HG02885 (cell line): ENCODE measurements at regions not wholly inside any gene's neighbourhood (a gene's known extent, or its start where the extent isn't known, plus 50 kb on each side); places are given as distances from the start of the nearest gene placed in this dataset.
A peak's percentile ranks its signal among the peaks of the same experiment; 100 is the strongest.
"Not testable (repeated sequence)": the region's sequence is repeated elsewhere in the genome, so short reads cannot be mapped to it uniquely, and the experiment has no call there.

Experiments used
- ATAC-seq: cut with Tn5 transposase; IDR thresholded peaks from one replicate; pipeline ENCODE4 v1.9.1; 2021; ENCODE audit warnings: mild to moderate bottlenecking; ENCODE audit not compliant: unreplicated experiment, poor library complexity

DNA sequence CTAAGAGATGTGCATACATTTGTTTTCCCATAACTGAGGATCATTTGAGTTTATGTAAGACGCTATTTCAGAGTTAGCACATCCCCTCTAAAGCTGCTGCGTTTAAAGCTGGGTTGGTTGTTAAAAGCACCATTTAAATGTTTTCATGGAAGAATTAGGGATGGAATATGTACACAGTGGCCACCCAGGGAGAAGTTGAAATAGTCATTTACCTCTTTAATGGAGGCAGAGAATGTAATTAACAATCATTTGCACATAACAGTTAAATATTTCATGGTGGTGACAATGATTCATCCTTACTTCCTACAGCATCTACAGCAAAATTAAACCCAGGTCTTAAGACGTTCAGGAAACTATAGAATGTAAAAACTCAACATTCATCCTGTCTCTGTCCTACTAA is 100.3 kb downstream of the KIF4B start:
- ATAC-seq, result no peak

DNA sequence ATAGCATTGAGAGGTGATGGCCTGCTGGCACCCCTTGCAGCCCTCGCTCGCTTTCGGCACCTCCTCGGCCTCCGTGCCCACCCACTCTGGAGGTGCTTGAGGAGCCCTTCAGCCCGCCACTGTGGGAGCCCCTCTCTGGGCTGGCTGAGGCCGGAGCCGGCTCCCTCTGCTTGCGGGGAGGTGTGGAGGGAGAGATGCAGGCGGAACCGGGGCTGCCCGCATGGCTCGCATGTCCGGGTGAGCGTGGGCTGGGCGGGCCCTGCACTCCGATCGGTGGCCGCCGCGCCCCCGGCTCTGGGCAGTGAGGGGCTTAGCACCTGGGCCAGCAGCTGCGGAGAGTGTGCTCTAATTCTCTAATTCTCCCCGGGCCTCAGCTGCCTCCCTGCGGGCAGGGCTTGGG is 101.1 kb downstream of the KIF4B start:
- ATAC-seq, result no peak

DNA sequence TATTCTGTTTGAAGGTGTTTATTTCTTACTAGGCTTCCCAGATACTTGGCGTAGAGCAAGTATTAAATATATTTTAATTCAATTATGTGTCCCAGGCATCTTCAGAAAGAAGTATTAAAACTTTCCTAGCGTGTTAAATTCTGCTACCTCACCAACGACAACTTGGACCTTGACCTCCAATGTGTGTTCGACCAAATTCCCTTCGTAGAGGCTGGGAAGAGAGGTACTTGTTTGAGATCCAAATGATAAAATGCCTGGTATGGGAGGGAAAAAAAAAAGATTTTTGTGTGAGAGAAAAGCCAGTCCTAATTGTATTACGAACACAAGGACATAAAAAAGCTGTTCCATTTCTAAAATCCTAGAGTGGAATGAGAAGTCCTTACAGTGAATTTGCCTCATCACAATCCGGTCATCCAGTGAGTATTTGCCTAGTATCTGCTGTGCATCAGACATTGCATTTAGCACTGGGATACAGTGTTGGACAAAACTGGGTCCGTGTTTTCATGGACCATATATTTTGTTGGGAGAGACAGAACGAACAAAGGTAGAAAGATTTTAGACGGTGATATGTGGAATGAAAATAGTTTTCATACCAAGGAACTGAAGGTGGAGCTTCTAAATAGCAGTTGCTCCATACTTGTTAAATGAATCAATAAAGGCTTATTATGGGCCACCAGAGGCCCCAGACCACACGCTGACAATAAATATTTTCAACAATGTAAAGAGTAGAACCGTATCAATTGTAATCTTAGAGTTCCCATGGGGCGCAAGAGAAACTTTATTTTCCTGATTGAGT is 103.1 kb downstream of the KIF4B start:
- no peak for ATAC-seq

DNA sequence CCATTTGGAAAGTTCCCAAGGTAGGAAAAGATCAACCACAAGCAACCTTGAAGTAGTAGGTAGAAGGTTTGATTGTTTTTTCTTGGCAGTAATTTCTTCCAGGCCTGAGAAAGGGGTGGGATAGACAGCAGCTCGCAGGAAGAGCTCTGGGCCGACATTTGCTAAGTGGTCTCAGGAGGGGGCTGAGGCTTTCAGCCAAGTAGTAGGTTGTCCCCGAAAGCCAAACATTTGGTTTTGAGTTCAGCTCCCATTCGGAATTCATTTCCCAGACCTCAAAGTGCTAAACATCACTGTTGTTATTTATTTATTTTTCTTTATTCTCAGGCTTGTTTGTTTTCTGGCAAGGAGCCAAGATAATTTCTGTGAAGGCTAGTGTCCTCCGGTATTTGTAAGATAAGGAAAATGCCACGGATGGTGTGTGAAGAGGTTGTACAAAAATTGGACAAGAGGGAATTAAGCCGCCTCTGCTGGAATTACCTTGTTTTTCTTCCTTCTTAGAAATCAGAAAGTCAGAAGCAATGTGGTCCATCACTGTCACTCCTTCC is 112.1 kb downstream of the KIF4B start:
- no peak for ATAC-seq

DNA sequence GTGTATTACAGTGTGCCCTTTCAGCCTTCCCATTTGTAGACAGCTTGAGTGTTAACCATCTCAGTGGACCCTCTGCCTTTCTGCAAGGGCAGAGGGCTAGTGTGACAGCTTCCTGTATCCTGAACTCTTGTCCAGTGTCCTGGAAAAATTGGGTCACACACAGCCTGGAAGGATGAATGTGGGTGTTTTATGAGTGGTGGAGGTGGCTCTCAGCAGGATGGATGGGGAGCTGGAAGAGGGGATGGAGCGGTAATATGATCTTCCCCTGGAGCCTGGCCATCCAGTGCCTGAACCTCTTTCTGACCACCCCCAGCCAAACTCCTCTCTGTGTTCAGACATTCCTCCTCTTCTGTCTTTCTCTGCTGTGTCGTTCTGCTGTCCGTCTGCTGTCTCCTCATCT is 113.0 kb downstream of the KIF4B start:
- no peak for ATAC-seq

DNA sequence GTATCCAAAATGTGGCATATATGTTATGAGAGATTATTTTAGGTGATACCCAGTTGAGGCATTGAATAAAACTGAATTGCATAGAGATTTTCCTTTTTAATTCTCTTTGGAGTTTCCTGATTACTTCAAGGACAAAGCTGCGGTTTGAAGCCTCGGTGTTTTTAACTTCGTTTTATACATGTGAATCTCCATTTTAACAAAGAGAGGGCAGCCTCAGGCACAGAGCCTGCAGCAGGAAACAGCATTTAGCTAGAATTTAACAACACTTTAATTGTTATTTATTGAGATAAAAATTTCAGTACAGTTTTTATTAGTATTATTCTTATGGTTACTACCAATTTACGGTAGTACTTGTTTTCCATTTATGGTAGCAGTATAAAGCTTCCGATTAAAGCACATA is 114.0 kb downstream of the KIF4B start:
- no peak for ATAC-seq

DNA sequence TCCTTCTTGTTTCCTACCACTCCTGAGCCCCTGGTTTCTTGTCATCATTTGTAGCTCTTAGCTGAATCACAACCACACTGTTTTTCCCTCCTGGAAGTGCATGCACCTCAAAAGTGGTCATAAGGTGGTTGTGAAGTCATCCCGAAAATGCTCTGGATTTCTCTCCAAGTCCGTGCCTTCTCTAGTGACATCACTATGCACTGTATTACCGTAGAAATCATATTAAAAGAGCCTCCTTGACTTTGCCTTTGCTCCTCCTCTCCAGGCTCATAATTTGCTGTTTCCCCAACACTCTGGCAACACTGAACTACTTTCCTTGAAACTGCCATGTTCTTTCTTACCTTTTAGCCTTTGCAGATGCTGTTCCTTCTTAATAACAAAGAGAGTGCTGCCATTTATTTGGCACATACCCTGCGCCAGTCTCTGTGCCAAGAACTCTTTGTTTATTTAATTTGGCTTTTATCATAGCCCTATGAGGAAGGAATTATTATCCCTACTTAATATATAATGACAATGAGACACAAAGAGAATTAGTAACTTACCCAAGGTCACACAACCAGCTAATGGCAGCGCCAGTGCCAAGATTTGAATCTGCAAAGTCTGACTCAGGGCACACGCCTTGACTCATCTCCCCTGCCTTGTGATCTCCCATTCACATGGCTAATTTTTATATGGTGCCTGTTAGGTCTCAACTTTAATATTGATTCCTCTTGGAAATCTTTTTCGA is 115.4 kb downstream of the KIF4B start:
- ATAC-seq, result no peak

DNA sequence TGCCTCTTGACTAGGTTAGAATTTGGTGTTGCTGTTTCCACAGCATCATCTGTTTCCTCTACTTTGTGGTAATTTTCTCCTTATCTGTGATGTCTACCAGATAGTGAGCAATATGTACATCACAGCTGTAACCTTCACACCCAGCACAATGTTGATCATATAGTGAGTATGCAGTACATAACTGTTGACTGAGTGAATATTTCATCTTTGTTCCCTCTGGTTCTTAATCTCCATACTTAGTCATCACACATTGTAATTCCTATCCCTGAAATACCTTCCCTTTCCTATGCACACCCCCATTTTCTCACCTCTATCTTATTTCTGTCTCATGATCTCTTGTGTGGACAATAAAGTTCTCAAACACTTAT is 115.9 kb downstream of the KIF4B start:
- ATAC-seq, result no peak

DNA sequence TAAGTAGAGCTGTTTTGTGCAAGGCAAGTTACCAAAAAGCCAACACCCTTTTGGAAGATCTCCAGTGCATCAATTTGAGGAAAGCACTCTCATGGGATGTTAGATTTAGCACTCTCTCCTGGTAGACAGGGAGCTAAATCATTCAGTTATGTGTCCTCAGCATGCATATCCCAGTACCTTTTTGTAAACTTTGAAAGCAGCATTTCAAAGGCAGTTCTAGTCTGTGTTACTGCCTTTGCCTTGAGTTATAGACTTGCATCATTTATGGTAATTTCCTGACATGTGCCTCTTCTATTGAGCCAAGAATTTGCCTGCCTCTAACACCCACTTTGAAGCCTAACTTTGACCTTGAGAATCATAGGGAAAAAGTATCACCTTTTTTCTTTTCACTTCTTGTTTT is 120.6 kb downstream of the KIF4B start:
- ATAC-seq, result no peak

DNA sequence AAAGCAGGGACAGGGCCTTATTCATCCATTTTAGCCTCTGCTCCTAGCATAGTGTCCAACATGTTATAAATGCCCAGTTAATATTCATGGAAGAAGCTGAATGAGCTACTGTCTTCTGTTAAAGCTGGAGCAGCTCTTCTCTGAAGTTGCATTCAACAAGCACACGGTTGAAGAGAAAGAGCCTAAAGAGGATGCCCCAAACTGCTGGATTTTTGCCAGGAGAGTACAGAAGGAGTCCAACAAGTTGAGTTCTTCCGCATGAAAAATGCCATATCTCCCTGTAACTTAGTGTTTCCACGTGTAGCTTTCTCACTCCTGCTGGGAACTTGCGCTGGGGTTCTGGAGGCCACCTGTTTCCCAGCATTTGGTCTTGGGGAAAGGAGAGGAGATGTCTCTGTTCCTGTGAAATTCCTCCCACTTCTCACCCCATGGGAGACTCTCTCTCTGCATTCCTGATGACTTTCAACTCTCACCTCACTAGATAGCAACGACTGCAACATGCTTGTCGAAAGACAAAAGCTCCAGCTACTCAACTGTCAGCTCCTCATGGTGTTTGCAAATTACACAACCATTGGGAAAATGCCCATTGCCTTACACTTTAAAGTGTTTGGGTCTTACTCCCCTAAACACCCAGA is 122.8 kb downstream of the KIF4B start:
- no peak for ATAC-seq

DNA sequence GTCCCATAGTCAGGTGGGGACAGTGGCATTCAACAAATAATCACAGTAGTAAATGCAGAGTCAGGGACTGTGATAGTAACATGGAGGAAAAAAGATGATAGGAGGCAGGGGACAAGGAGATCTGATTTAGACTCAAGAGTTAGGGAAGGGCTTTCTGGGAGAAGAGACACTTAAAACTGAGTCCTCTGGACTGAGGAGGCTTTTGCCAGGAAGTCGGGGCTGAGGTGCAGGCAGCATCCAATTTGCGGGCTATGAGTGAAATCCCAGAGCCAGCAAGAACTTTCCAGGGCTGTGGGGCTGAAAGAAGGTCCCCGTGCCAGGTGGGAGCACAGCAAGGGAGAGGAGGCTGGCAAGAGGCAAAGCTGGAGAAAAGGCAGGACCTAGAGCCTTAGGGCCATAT is 124.1 kb downstream of the KIF4B start:
- ATAC-seq, result no peak

DNA sequence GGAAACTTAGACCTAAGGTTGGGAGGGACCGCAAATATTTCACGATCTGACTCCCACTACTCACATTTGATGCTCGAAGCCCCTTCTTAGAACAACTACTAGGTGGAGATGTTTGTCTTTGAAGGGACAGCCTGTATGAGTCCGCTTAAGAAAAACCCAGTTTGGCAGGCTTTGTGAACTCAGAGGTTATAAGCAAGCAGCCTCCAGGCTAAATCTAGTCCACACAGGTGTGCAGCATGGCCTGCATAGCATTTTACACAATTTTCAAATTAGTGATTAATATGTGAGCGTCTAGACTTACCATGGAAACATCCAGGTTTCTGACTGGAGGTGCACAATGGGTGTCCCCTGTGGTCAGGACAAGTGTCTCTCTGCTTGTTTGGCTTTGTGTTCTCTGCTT is 127.1 kb downstream of the KIF4B start:
- no peak for ATAC-seq

DNA sequence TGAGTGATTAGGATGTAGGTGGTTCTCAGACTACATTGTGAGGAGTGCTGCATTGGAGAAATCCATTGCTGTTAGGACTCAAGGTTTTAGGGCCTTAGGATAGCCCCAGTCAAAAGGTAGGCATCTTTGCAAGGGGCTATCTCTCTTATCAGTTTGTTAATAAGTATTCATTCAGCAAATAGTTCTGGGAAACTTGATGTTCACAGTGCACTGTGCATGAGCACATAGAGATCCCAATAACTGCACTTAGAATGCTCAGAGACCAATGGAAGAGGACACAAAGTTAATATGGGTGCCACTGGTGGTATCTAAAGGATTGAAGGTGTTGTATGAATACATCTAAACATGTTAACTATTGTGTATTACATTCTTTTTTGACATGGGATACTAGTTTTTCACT is 131.4 kb downstream of the KIF4B start:
- no peak for ATAC-seq

DNA sequence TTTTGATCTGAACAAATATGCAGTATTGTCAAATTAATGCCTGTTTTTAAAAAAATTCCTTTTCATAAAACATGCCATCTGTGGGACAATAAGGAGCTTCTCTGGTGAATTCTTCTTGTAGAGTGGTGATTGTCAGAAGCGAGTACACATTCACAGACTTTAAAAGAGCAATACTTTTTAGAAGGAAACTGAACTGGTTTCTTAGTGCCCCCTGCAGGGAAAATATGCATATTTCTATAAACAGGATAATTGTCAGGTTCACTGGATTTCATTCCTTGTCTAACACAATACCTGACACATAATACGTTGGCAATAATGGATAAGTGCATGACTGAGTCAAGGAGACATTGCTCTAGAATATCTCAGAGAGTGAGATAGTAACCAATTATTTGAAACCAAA is 133.7 kb downstream of the KIF4B start:
- no peak for ATAC-seq

DNA sequence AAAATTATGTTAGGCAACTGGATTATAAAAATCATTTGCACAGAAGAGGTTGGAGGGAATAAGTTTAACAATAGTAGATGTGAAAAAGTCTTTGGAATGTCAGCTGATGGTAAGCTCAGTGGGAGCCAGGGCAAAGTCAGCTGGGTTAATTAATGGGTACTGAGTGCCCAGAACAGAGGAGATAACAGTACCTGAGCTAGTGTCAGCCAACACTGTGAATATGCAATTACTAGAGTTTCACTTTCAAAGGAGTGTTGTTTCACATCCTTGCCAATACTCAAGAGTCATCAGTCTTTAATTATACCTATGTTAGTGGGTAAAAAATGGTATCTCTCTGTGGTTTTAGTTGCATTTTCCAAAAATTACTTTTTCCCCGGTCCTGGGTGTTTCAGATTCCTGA is 135.1 kb downstream of the KIF4B start:
- peak; percentile 53 for ATAC-seq

DNA sequence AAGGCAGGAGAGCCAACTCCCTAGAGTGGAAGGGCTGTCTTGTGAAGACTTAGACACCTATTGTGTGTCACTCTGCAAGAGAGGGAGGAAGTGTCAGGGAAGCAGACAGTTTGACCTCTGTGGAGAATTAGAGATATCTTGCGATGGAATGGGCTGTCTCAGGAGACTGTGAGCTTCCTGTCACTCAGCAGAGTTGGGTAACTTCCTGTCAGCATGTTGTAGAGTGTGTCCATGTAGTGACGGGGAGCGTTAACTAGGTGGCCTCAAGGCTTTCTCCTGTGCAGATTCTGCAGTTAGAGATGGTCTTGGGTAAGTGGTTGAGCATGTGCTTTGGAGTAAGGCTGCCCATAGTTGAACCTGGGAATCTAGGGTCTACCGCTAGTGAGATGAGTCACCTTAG is 136.5 kb downstream of the KIF4B start:
- no peak for ATAC-seq

DNA sequence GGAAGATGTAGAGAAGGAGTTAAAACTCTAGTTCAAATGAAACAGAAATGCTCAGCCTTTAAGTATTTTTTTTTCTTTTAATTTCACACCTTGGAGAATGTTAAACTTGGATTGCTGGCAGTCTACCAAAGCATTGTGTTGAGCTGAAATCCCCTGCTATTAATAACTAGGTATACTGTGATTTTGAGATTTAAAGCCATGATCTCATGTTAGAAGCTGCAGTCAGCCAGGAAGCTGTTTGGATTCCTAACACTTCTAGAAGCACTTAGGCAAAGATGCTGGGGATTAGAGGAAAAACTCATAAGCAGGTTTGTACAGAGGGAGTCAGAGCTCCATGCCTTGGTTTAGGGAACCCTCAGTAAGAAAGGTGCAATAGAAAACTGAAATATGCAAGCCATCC is 141.4 kb downstream of the KIF4B start:
- no peak for ATAC-seq

DNA sequence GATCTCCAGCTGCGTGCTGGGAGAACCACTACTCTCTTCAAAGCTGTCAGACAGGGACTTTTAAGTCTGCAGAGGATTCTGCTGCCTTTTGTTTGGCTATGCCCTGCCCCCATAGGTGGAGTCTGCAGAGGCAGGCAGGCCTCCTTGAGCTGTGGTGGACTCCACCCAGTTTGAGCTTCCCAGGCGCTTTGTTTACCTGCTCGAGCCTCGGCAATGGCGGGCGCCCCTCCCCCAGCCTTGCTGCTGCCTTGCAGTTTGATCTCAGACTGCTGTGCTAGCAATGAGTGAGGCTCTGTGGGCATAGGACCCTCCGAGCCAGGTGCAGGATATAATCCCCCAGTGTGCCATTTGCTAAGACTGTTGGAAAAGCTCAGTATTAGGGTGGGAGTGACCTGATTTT is 149.5 kb downstream of the KIF4B start:
- ATAC-seq, result not testable (repeated sequence)

DNA sequence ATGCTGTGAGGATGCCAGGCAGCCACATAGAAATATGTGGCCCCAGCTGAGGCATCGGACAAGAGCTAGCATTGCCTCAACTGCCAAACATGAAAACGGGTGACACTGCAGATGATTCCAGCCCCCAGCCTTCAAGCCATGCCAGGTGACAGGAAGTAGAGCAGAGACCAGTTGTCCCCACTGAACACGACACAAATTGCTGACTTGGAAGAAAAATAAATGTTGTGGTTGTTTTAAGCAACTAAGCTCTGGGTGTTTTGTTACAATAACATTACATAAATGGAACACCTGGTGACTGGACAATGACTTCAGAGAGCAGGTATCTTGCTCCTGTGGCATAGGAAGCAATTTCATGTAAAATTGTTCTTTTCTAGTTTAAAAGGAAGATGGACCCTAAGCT is 154.2 kb downstream of the KIF4B start:
- ATAC-seq, result no peak

DNA sequence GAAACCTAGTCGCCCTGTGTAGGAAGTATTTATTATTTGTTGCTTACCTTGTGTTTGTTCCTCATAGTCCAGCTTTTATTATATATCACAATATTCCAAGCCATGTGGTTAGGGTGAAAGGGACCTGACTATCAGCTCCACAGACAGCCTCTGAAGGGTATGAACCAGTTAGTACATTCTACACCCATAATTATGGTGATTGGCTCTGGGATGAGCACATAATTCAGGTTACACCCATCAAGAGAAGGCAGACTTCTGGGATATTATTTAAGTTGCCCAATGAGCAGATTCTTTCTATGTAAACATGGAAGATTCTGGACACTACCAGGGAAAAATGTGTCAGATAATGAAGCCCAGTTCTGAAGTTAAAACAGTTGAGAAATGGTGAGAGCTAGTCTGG is 168.0 kb downstream of the KIF4B start:
- no peak for ATAC-seq

DNA sequence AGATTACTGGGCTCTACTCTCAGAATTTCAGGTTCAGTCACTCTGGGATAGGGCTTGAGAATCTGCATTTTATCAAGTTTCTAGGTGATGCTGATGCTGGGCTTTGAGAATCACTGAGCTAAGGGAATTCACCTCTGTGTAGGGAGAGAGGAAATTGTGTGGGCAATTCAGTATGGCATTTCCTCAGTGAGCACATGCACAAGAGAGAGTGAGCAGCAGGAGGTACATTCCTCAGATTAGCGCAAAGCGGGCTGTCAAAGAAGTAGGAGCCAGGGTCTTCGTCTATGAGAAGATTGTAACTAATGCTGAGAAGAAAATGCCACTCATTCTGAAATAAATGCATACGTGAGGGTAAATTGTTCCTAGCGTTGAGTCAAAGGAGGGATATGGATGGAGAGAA is 175.9 kb downstream of the KIF4B start:
- no peak for ATAC-seq
